DND-41 (cell line): ENCODE measurements at regions not wholly inside any gene's neighbourhood (a gene's known extent, or its start where the extent isn't known, plus 50 kb on each side); places are given as distances from the start of the nearest gene placed in this dataset.
A peak's percentile ranks its signal among the peaks of the same experiment; 100 is the strongest.

Source experiments
- ATAC-seq: fragments of 200-7000 bp; cut with Tn5 transposase; 3 replicates; pipeline ENCODE4 v1.9.1; 2021; ENCODE audit warnings: low read depth; ENCODE audit not compliant: insufficient read depth
- DNase-seq: peaks from one replicate; pipeline ENCODE4 v3.0.0-alpha.2; 2020
- H2AFZ ChIP-seq: 2 replicates; pipeline ENCODE4 v1.6.0; 2012; ENCODE audit warnings: low read depth, low read length
- H3K27ac ChIP-seq: 2 replicates; pipeline ENCODE4 v1.5.1; 2012; ENCODE audit warnings: low read length, inconsistent platforms
- H3K27me3 ChIP-seq: fragments of 200-600 bp; sonication (generic); 2 replicates; pipeline ENCODE4 v1.6.0; 2012; ENCODE audit warnings: low read length, mild to moderate bottlenecking, inconsistent platforms; ENCODE audit not compliant: insufficient read depth, poor library complexity
- H3K36me3 ChIP-seq: 2 replicates; pipeline ENCODE4 v1.5.1; 2012; ENCODE audit warnings: low read length, inconsistent platforms; ENCODE audit not compliant: insufficient read depth
- H3K4me1 ChIP-seq: 2 replicates; pipeline ENCODE4 v1.5.1; 2012; ENCODE audit warnings: mild to moderate bottlenecking, low read length; ENCODE audit not compliant: insufficient read depth
- H3K4me2 ChIP-seq: 2 replicates; pipeline ENCODE4 v1.6.0; 2012; ENCODE audit warnings: mild to moderate bottlenecking, moderate library complexity, low read length, inconsistent platforms; ENCODE audit not compliant: insufficient read depth
- H3K4me3 ChIP-seq, 2 experiments: fragments of 200-600 bp in 1 of 2; shearing (Covaris generic) in 1 of 2; 2 replicates each; pipeline ENCODE4 v1.5.1; 2012 to 2016; ENCODE audit warnings: inconsistent platforms in 2 of 2, low read length in 2 of 2, mild to moderate bottlenecking in 2 of 2, low read depth in 1 of 2, moderate library complexity in 1 of 2
- H3K79me2 ChIP-seq: 2 replicates; pipeline ENCODE4 v1.6.0; 2012; ENCODE audit warnings: low read length, inconsistent platforms; ENCODE audit not compliant: insufficient read depth
- H3K9ac ChIP-seq: 2 replicates; pipeline ENCODE4 v1.6.0; 2012; ENCODE audit warnings: low read depth, mild to moderate bottlenecking, inconsistent platforms, low read length, moderate library complexity
- H3K9me3 ChIP-seq: 2 replicates; pipeline ENCODE4 v1.5.1; 2012; ENCODE audit warnings: low read length, moderate library complexity, mild to moderate bottlenecking, inconsistent platforms; ENCODE audit not compliant: insufficient read depth, severe bottlenecking
- H4K20me1 ChIP-seq: 2 replicates; pipeline ENCODE4 v1.6.0; 2012; ENCODE audit warnings: low read length; ENCODE audit not compliant: insufficient read depth
- CTCF ChIP-seq: IDR thresholded peaks from 2 replicates; pipeline ENCODE4 v1.5.1; 2012; ENCODE audit warnings: borderline replicate concordance, low read length, moderate library complexity, mild to moderate bottlenecking; ENCODE audit not compliant: poor library complexity, severe bottlenecking; ENCODE audit errors: extremely low read depth
- EZH2 ChIP-seq: IDR thresholded peaks from 3 replicates; pipeline ENCODE4 v1.6.1; 2012; ENCODE audit warnings: borderline replicate concordance, low read depth, mild to moderate bottlenecking, moderate library complexity, low read length, inconsistent platforms; ENCODE audit not compliant: severe bottlenecking

DNA sequence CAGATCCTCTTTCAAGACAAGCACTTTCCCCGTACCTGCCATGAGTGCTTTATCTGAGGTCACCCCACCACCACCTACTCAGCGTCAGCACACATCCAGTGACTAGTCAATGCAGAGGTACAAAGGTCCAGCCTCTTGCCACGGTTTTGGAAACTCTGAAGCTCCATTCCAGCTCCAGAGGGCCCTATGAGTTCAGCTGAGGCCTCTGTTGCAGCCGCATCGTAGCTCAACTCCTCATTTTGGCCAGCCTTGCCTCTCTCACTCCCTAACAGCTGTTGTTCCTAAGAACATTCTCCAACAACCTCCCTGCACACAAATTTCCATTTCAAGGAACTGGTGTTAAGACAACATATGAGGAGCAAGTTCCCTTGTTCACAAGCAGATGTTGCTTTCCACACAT, 405.1 kb upstream of the PROK2 start:
- no peak for TF ChIP-seq EZH2
- no peak for TF ChIP-seq CTCF
- H3K4me2 ChIP-seq: no peak overlapping the region
- H3K9me3 ChIP-seq: no peaks in the 10 kb centered on the region
- no peak overlapping the region for H2AFZ ChIP-seq
- no peak overlapping the region for H3K27ac ChIP-seq
- no peaks in the 10 kb centered on the region for H3K4me1 ChIP-seq
- H3K9ac ChIP-seq: no peak overlapping the region
- H3K4me3 ChIP-seq: no peak overlapping the region
- H3K27me3 ChIP-seq: peaks cover 2% of the 10 kb centered on the region
- H3K36me3 ChIP-seq: no peaks in the 10 kb centered on the region
- no peak for ATAC-seq
- DNase-seq: no peak
- H3K79me2 ChIP-seq: no peaks in the 10 kb centered on the region
- H4K20me1 ChIP-seq: no peaks in the 10 kb centered on the region

DNA sequence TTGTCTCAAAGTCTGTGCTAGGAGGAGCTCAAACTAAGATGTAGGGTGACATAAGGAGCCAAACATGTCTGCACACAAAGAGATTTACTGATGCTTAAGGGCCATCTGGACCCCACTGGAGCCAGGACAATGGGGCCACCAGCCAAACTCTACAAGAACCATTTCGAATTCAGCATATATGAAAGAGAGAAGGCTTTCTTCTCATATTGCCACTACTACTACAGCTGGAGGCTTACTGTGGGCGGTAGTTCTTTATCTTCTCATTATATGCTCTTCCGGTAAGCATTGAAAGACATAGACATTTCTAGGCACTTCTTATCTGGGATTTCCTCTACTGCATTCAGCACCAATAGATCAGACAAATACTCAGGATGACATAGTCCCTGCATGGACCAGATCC, 404.4 kb upstream of the PROK2 start:
- H3K79me2 ChIP-seq: no peaks in the 10 kb centered on the region
- TF ChIP-seq EZH2: no peak
- no peak for TF ChIP-seq CTCF
- no peak overlapping the region for H3K4me2 ChIP-seq
- DNase-seq: no peak
- H3K9me3 ChIP-seq: no peaks in the 10 kb centered on the region
- H3K4me1 ChIP-seq: no peaks in the 10 kb centered on the region
- no peak overlapping the region for H3K4me3 ChIP-seq
- no peak for ATAC-seq
- no peak overlapping the region for H2AFZ ChIP-seq
- H3K36me3 ChIP-seq: no peaks in the 10 kb centered on the region
- no peaks in the 10 kb centered on the region for H4K20me1 ChIP-seq
- H3K9ac ChIP-seq: no peak overlapping the region
- no peak overlapping the region for H3K27ac ChIP-seq
- H3K27me3 ChIP-seq: peaks cover 2% of the 10 kb centered on the region

DNA sequence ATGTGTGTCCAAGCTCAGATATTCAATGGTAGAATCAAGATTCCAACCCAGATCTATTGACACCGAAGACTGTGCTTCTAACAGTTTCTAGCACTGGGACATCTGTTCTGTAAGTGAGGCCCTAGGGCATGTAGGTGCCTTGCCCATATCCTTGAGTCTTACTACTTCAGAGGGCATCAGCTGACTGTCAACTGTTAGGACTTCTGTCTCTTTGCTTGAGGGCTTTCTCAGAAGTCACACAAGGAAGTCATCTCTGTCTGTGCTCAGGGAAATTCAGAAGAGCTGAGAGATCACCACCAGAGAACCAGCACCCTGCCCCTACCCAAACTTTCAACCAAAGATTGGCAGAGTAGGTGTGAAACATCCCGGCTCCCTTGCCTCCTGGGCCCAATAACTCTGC, 403.6 kb upstream of the PROK2 start:
- no peak overlapping the region for H3K27ac ChIP-seq
- TF ChIP-seq CTCF (no peak), EZH2 (no peak)
- ATAC-seq: peak; percentile 27; the same call in 1 of the 3 replicates
- H3K27me3 ChIP-seq: peaks cover 2% of the 10 kb centered on the region
- H3K4me3 ChIP-seq: no peak overlapping the region
- H2AFZ ChIP-seq: no peak overlapping the region
- no peaks in the 10 kb centered on the region for H3K79me2 ChIP-seq
- no peaks in the 10 kb centered on the region for H4K20me1 ChIP-seq
- no peaks in the 10 kb centered on the region for H3K9me3 ChIP-seq
- H3K9ac ChIP-seq: no peak overlapping the region
- H3K4me2 ChIP-seq: no peak overlapping the region
- H3K4me1 ChIP-seq: no peaks in the 10 kb centered on the region
- no peak for DNase-seq
- no peaks in the 10 kb centered on the region for H3K36me3 ChIP-seq

GRCh38 chr3:72187131-72187530, 402.2 kb upstream of the PROK2 start:
- Histone ChIP-seq H4K20me1 (no peaks in the 10 kb centered on the region), H3K36me3 (no peaks in the 10 kb centered on the region), H2AFZ (no peak overlapping the region), H3K79me2 (no peaks in the 10 kb centered on the region), H3K4me3 (no peak overlapping the region), H3K4me2 (no peak overlapping the region), H3K27me3 (peaks cover 2% of the 10 kb centered on the region), H3K27ac (no peak overlapping the region), H3K4me1 (no peaks in the 10 kb centered on the region), H3K9me3 (no peaks in the 10 kb centered on the region), H3K9ac (no peak overlapping the region)
- peak; percentile 33 for TF ChIP-seq CTCF
- no peak for TF ChIP-seq EZH2
- DNase-seq: no peak
- ATAC-seq: no peak
